ENCODE measurements at regions not wholly inside any gene's neighbourhood (a gene's known extent, or its start where the extent isn't known, plus 50 kb on each side); places are given as distances from the start of the nearest gene placed in this dataset.

GRCh38 chr12:17169726-17170471 lies 563.9 kb upstream of the LMO3 start:
- FAIRE-seq (no peak), DNase-seq (ENCODE audit: insufficient read length, low spot score) (no peak)
- TF ChIP-seq POLR2A (IDR thresholded peaks at IDR 0.05; ENCODE audit: low read depth, low read length) (no peak), POLR2AphosphoS5 (IDR thresholded peaks at IDR 0.05; ENCODE audit: low read depth, low read length) (no peak), PAX5 (IDR thresholded peaks at IDR 0.05; ENCODE audit: insufficient read depth, low read length, severe bottlenecking) (no peak)

- FAIRE-seq (no peak), DNase-seq (ENCODE audit: insufficient read length, low spot score) (no peak)
- TF ChIP-seq PAX5 (IDR thresholded peaks at IDR 0.05; ENCODE audit: insufficient read depth, low read length, severe bottlenecking) (no peak), POLR2A (IDR thresholded peaks at IDR 0.05; ENCODE audit: low read depth, low read length) (no peak), SPI1 (IDR thresholded peaks at IDR 0.05; ENCODE audit: low read depth, low read length) (no peak), TAF1 (IDR thresholded peaks at IDR 0.05; ENCODE audit: low read depth, low read length) (no peak), POLR2AphosphoS5 (IDR thresholded peaks at IDR 0.05; ENCODE audit: low read depth, low read length) (no peak), POU2F2 (IDR thresholded peaks at IDR 0.05; ENCODE audit: low read depth, low read length) (no peak)
Measured at GRCh38 chr12:17159506-17160300, 553.7 kb upstream of the LMO3 start.

GRCh38 chr12:17158201-17158600 lies 552.2 kb upstream of the LMO3 start:
- no peak for FAIRE-seq
- no peak for TF ChIP-seq SPI1 (IDR thresholded peaks at IDR 0.05; ENCODE audit: low read depth, low read length)
- TF ChIP-seq POLR2AphosphoS5 (IDR thresholded peaks at IDR 0.05; ENCODE audit: low read depth, low read length): no peak
- no peak for TF ChIP-seq POU2F2 (IDR thresholded peaks at IDR 0.05; ENCODE audit: low read depth, low read length)
- no peak for TF ChIP-seq POLR2A (IDR thresholded peaks at IDR 0.05; ENCODE audit: low read depth, low read length)
- TF ChIP-seq TAF1 (IDR thresholded peaks at IDR 0.05; ENCODE audit: low read depth, low read length): no peak
- TF ChIP-seq PAX5 (IDR thresholded peaks at IDR 0.05; ENCODE audit: insufficient read depth, low read length, severe bottlenecking): no peak
- DNase-seq (ENCODE audit: insufficient read length, low spot score): no peak

- no peak for FAIRE-seq
- TF ChIP-seq POLR2A (IDR thresholded peaks at IDR 0.05; ENCODE audit: low read depth, low read length): no peak
- no peak for TF ChIP-seq PAX5 (IDR thresholded peaks at IDR 0.05; ENCODE audit: insufficient read depth, low read length, severe bottlenecking)
- no peak for TF ChIP-seq TAF1 (IDR thresholded peaks at IDR 0.05; ENCODE audit: low read depth, low read length)
- TF ChIP-seq POU2F2 (IDR thresholded peaks at IDR 0.05; ENCODE audit: low read depth, low read length): no peak
- no peak for TF ChIP-seq SPI1 (IDR thresholded peaks at IDR 0.05; ENCODE audit: low read depth, low read length)
- no peak for TF ChIP-seq POLR2AphosphoS5 (IDR thresholded peaks at IDR 0.05; ENCODE audit: low read depth, low read length)
- no peak for DNase-seq (ENCODE audit: insufficient read length, low spot score)
Measured at GRCh38 chr12:17151917-17152316, 546.0 kb upstream of the LMO3 start.

- FAIRE-seq (no peak), DNase-seq (ENCODE audit: insufficient read length, low spot score) (no peak)
- no peak for TF ChIP-seq TAF1 (IDR thresholded peaks at IDR 0.05; ENCODE audit: low read depth, low read length)
- TF ChIP-seq POLR2AphosphoS5 (IDR thresholded peaks at IDR 0.05; ENCODE audit: low read depth, low read length): no peak
- TF ChIP-seq POU2F2 (IDR thresholded peaks at IDR 0.05; ENCODE audit: low read depth, low read length): no peak
- TF ChIP-seq POLR2A (IDR thresholded peaks at IDR 0.05; ENCODE audit: low read depth, low read length): no peak
- no peak for TF ChIP-seq SPI1 (IDR thresholded peaks at IDR 0.05; ENCODE audit: low read depth, low read length)
- TF ChIP-seq PAX5 (IDR thresholded peaks at IDR 0.05; ENCODE audit: insufficient read depth, low read length, severe bottlenecking): no peak
Measured at GRCh38 chr12:17148706-17149105, 542.7 kb upstream of the LMO3 start.

GRCh38 chr12:17142856-17143255 lies 536.9 kb upstream of the LMO3 start:
- no peak for TF ChIP-seq POLR2A (IDR thresholded peaks at IDR 0.05; ENCODE audit: low read depth, low read length)
- TF ChIP-seq POU2F2 (IDR thresholded peaks at IDR 0.05; ENCODE audit: low read depth, low read length): no peak
- no peak for TF ChIP-seq POLR2AphosphoS5 (IDR thresholded peaks at IDR 0.05; ENCODE audit: low read depth, low read length)
- TF ChIP-seq PAX5 (IDR thresholded peaks at IDR 0.05; ENCODE audit: insufficient read depth, low read length, severe bottlenecking): no peak
- DNase-seq (ENCODE audit: insufficient read length, low spot score) (no peak), FAIRE-seq (no peak)

- TF ChIP-seq SPI1 (IDR thresholded peaks at IDR 0.05; ENCODE audit: low read depth, low read length): no peak
- no peak for FAIRE-seq
Measured at GRCh38 chr12:17139931-17140330, 534.0 kb upstream of the LMO3 start.

GRCh38 chr12:17137396-17137795 lies 531.4 kb upstream of the LMO3 start:
- no peak for FAIRE-seq
- no peak for TF ChIP-seq POLR2A (IDR thresholded peaks at IDR 0.05; ENCODE audit: low read depth, low read length)
- no peak for TF ChIP-seq TAF1 (IDR thresholded peaks at IDR 0.05; ENCODE audit: low read depth, low read length)
- no peak for TF ChIP-seq PAX5 (IDR thresholded peaks at IDR 0.05; ENCODE audit: insufficient read depth, low read length, severe bottlenecking)
- no peak for TF ChIP-seq POLR2AphosphoS5 (IDR thresholded peaks at IDR 0.05; ENCODE audit: low read depth, low read length)
- no peak for TF ChIP-seq POU2F2 (IDR thresholded peaks at IDR 0.05; ENCODE audit: low read depth, low read length)
- no peak for TF ChIP-seq SPI1 (IDR thresholded peaks at IDR 0.05; ENCODE audit: low read depth, low read length)
- no peak for DNase-seq (ENCODE audit: insufficient read length, low spot score)

More at GRCh38 chr12:17139931-17140330, 534.0 kb upstream of the LMO3 start:
- no peak for DNase-seq (ENCODE audit: insufficient read length, low spot score)

- TF ChIP-seq SPI1 (IDR thresholded peaks at IDR 0.05; ENCODE audit: low read depth, low read length): no peak
- no peak for TF ChIP-seq PAX5 (IDR thresholded peaks at IDR 0.05; ENCODE audit: insufficient read depth, low read length, severe bottlenecking)
- no peak for TF ChIP-seq TAF1 (IDR thresholded peaks at IDR 0.05; ENCODE audit: low read depth, low read length)
- no peak for TF ChIP-seq POLR2AphosphoS5 (IDR thresholded peaks at IDR 0.05; ENCODE audit: low read depth, low read length)
- no peak for TF ChIP-seq POU2F2 (IDR thresholded peaks at IDR 0.05; ENCODE audit: low read depth, low read length)
- TF ChIP-seq POLR2A (IDR thresholded peaks at IDR 0.05; ENCODE audit: low read depth, low read length): no peak
- DNase-seq (ENCODE audit: insufficient read length, low spot score) (no peak), FAIRE-seq (no peak)
Measured at GRCh38 chr12:17134315-17134714, 528.4 kb upstream of the LMO3 start.
